ENCODE measurements at regions not wholly inside any gene's neighbourhood (a gene's known extent, or its start where the extent isn't known, plus 50 kb on each side); places are given as distances from the start of the nearest gene placed in this dataset.

- TF ChIP-seq TAF1 (IDR thresholded peaks at IDR 0.05; ENCODE audit: borderline replicate concordance, insufficient read depth, low read length) (no peak), SIN3A (IDR thresholded peaks at IDR 0.05; ENCODE audit: borderline replicate concordance, insufficient read depth, low read length) (no peak), POLR2AphosphoS5 (IDR thresholded peaks at IDR 0.05; ENCODE audit: low read depth, low read length) (no peak), FOXP2 (optimal IDR thresholded peaks at IDR 0.05; ENCODE audit: borderline replicate concordance, extremely low read depth, extremely low read length, insufficient read depth) (no peak), REST (IDR thresholded peaks at IDR 0.05; ENCODE audit: insufficient read depth in 1 of 2, low read depth in 2 of 2, low read length in 2 of 2) (no peak)
Observed at GRCh38 chr1:209123601-209124000, 459.9 kb upstream of the CAMK1G start.

GRCh38 chr1:209130886-209131285 lies 452.6 kb upstream of the CAMK1G start:
- TF ChIP-seq FOXP2 (optimal IDR thresholded peaks at IDR 0.05; ENCODE audit: borderline replicate concordance, extremely low read depth, extremely low read length, insufficient read depth) (no peak), SIN3A (IDR thresholded peaks at IDR 0.05; ENCODE audit: borderline replicate concordance, insufficient read depth, low read length) (no peak), TAF1 (IDR thresholded peaks at IDR 0.05; ENCODE audit: borderline replicate concordance, insufficient read depth, low read length) (no peak)

GRCh38 chr1:209132736-209133467 lies 450.6 kb upstream of the CAMK1G start:
- TF ChIP-seq FOXP2 (optimal IDR thresholded peaks at IDR 0.05; ENCODE audit: borderline replicate concordance, extremely low read depth, extremely low read length, insufficient read depth) (no peak), TAF1 (IDR thresholded peaks at IDR 0.05; ENCODE audit: borderline replicate concordance, insufficient read depth, low read length) (no peak), REST (IDR thresholded peaks at IDR 0.05; ENCODE audit: insufficient read depth in 1 of 2, low read depth in 2 of 2, low read length in 2 of 2) (no peak), SIN3A (IDR thresholded peaks at IDR 0.05; ENCODE audit: borderline replicate concordance, insufficient read depth, low read length) (no peak), POLR2AphosphoS5 (IDR thresholded peaks at IDR 0.05; ENCODE audit: low read depth, low read length) (no peak)

- TF ChIP-seq FOXP2 (optimal IDR thresholded peaks at IDR 0.05; ENCODE audit: borderline replicate concordance, extremely low read depth, extremely low read length, insufficient read depth) (no peak), SIN3A (IDR thresholded peaks at IDR 0.05; ENCODE audit: borderline replicate concordance, insufficient read depth, low read length) (no peak), POLR2AphosphoS5 (IDR thresholded peaks at IDR 0.05; ENCODE audit: low read depth, low read length) (no peak), TAF1 (IDR thresholded peaks at IDR 0.05; ENCODE audit: borderline replicate concordance, insufficient read depth, low read length) (no peak)
Observed at GRCh38 chr1:209134001-209134400, 449.5 kb upstream of the CAMK1G start.

GRCh38 chr1:209143916-209144315 lies 439.6 kb upstream of the CAMK1G start:
- no peak for TF ChIP-seq REST (IDR thresholded peaks at IDR 0.05; ENCODE audit: insufficient read depth in 1 of 2, low read depth in 2 of 2, low read length in 2 of 2)
- no peak for TF ChIP-seq POLR2AphosphoS5 (IDR thresholded peaks at IDR 0.05; ENCODE audit: low read depth, low read length)
- no peak for TF ChIP-seq FOXP2 (optimal IDR thresholded peaks at IDR 0.05; ENCODE audit: borderline replicate concordance, extremely low read depth, extremely low read length, insufficient read depth)
- no peak for TF ChIP-seq SIN3A (IDR thresholded peaks at IDR 0.05; ENCODE audit: borderline replicate concordance, insufficient read depth, low read length)
- no peak for TF ChIP-seq TAF1 (IDR thresholded peaks at IDR 0.05; ENCODE audit: borderline replicate concordance, insufficient read depth, low read length)

GRCh38 chr1:209150114-209150513 lies 433.4 kb upstream of the CAMK1G start:
- TF ChIP-seq SIN3A (IDR thresholded peaks at IDR 0.05; ENCODE audit: borderline replicate concordance, insufficient read depth, low read length) (no peak), REST (IDR thresholded peaks at IDR 0.05; ENCODE audit: insufficient read depth in 1 of 2, low read depth in 2 of 2, low read length in 2 of 2) (peak; percentile 86 to 97)

Data from PFSK-1 (cell line).